ENCODE measurements at regions not wholly inside any gene's neighbourhood (a gene's known extent, or its start where the extent isn't known, plus 50 kb on each side); places are given as distances from the start of the nearest gene placed in this dataset.

DNA sequence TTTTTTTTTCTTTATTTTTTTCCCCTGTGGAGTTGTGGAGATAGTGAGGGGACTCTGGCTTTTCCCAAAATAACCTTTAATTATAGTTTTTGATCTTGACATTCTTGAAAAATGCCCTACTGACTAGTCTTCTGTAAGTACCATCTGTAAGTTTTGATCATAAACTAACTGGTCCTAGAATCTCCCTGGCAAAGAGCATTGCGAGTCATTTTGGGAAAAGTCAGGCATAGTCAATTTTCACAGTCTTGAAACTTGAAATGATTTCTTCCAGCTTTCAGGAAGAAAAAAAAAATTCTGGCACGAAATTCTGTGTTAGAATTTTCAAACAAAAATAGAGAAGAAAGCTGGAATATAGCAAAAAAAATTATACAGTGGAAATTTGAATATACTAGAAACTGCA lies 181.2 kb upstream of the SNX7 start:
- DNase-seq (ENCODE audit: low read depth), result no peak

DNA sequence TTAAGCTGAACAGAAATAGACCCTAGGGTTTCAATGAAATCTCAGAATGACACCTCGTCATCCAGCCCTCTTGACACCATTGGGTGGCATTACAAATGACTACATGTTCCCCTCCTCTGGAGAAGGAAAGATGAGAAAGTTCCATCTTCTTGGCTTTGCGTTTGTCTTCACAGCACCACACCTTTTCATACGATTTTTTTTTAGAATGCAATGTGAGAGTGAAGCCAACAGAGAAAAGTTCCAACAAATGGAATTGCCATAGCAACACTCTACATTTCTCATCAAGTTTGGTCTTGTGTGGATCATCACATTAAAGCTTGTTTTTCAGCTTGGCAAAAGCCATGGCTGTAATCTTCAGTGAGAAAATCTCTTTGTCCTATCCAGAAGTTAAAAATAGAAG lies 183.4 kb upstream of the SNX7 start:
- no peak for DNase-seq (ENCODE audit: low read depth)

DNA sequence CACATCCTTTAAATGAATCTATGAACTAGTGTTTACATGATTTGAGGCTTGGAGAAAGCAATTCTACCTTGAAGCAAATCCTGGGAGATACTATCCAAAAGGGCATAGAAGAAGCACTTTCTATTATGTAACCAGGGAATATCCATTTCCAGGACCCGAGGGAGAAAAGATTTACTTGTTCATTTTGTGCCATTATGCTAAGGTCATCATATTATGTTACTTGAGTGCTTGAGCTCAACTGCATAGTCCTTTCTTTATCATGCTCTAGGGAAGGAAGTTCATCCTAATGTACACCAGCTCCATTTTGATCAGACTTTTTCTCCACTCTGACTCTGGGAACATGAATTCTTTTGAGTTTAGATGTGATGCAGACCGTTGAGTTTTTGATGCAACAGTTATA lies 188.6 kb upstream of the SNX7 start:
- DNase-seq (ENCODE audit: low read depth), result no peak

DNA sequence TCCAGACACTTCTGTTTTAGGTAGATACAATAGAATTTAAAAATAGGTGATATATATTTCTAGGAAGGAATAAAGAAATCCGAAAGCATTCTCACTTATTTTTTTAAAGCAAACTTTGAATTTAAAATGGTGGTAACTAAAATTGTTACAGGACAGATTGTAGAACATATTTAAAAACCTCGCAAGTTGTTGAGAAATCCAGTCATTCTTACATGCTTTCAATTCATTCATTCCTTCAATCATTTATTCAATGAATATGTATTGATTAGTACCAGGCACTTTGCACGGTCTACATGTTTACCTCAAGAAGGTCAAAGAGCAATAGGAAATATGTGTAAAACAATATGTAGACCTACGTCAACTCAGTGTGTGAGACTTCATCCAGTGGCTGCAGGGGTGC lies 189.9 kb upstream of the SNX7 start:
- DNase-seq (ENCODE audit: low read depth), result no peak

DNA sequence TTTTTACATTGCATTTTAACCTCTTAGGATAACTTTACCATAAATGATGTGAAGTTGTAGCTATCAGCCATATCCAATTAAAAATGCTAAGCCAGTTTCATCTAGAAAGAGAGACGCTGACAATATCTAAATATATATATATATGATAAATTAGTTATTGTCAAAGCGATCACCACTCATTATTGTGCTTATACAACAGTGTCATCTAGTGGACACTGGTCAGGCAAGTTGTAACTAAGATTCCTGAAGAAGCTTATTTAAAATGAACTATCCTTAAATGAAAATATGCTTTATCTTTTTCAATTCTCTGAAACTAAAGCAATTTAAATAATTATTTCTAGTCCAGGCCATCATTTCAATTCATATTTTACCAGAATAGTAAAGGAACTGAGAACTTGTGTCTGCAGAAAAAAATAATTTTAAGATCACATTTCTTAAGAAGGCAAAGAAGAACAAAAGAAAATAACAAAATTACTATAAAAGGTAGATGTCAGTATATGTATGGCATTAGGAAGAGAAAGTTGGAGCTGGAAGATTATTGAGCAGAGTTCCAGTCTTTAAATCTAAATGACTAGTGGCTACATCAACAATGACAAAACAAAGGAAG lies 193.3 kb upstream of the SNX7 start:
- no peak for DNase-seq (ENCODE audit: low read depth)

DNA sequence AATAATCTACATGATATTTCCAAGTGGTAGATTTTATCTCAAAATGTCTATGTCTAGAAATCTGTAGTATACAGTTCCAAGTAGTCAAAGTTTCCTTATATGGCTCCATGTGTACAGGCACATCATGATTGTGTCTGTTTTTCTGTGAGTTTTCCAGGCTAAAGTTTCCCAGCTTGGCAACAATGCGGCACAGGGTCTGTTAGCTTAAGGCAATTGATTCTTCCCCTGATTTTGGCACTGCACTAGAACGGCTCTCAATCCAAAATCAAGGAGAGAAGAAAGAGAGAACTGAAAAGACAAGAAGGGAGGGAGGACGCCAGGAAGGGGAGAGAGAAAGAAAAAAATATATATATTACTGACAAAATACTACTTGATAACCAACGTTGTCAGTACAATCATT lies 193.9 kb upstream of the SNX7 start:
- DNase-seq (ENCODE audit: low read depth), result no peak

DNA sequence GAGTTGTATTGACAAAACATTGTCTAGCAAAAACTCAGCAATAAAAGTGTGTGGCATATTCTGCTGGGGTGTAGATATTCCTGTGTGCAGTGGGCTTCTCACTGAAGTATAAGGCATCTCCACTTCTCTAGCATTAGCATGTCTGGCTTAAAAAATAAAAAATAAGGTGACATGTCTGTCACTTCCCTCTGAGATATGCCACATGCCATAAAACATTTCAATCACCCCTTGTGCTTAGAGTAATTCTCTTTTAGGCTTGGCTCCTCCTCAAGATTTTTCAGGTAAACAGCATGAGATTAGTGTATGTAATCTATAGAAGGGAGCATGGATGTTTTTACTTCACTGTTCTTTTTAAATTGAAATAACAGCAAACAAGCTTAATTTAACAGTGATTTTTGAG lies 194.4 kb upstream of the SNX7 start:
- no peak for DNase-seq (ENCODE audit: low read depth)

DNA sequence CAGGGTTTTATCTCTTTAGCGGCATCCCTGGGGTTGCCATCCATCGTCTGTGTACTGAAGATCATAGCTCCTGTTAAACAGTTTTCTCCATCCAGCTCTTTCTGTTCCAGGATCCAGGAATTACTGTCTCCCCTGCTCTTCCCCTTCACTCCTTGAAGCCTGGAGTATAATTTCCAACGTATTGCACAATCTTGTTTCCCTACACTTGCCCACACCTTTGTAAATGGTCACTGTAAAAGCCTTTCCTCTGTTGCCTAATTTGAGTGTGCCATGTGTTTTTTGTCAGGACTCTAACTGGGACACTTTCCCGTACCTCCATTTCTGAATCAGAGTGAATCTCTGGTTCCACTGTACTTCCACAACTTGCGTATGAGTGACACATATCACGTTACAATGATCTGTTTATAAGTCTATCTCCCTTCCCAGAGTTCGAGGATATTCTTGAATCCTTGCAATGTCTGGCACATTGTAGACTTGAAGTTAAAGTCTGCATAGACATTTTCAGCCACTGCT lies 199.6 kb upstream of the SNX7 start:
- DNase-seq (ENCODE audit: low read depth), result no peak

DNA sequence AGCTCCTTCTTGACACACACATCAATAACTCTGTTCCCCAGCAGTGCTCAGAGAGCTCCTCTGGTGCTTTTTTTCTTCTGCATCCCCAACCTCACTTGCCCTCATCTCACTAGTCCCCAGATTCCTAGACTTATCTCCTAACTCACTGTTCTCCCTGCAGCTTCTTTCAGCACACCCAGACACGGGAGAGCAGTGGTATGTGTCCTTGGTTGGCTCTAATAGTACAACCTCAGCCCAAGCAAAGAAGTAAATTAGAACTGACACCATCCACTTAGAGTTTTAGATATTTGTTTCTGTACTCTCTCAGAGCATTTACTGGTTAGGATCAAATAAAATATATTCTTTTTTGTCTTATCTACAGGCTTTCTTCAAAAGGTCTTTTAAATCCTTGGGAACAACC lies 201.4 kb upstream of the SNX7 start:
- no peak for DNase-seq (ENCODE audit: low read depth)

DNA sequence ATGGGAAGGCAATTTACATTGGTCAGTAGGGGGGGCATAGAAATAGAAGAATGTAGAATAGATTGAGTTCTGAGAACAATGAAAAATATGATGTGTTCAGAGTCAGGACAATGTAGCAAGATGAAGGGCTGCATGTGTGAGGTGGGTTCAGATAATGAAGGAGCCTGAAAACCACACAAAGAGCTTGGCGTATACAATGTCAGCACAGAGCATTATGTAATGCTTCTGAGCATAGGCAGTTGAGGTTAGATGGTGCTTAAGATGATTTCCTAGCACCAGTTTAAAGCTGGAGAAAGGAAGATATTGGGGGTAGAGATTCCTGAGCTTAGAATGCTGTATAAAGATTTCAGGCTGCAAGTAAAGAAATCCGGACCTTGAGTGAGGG lies 202.0 kb upstream of the SNX7 start:
- DNase-seq (ENCODE audit: low read depth), result no peak

DNA sequence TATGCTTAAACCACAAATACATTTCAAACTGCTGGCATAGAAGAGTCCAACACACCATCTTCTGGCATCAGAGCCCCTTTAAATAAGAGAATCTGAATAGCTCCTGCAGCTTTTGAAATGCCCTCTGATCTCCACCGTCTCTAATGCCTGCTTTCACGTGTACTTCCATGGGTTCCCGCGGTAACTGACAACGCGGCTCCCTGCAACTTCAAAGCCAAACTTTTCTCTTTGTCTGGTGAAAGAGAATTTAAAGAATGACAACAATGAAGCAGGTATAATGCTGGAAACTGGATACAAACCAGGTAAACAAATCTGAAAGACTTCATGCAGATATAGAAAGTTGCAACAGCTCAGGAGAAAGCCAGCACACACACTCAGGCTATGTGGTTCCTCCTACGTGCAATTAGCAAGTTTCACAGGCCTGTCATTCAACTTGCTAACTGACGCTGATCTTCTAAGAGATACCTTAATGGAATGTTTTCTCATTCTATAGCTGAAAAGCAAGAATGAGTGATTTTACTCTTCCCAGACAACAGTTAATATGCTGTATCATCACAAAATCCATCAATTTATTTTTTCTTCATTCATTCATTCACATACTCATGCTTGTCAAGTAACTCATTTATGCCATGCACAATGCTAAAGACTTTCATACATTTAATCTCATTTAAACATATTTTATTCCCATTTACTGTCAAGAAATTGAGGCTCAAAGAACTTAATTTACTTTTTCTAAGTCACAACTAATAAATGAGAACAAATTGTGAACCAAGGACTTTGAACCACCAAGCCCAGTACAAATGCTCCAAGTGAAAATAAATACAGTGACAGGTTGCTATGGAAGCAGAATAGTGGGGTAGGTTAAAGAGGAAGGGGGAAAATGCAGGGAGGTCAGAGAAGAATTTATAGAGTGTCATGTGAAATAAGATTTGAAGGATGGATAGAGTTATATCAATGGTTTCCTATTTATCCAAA lies 202.7 kb upstream of the SNX7 start:
- DNase-seq (ENCODE audit: low read depth), result no peak

DNA sequence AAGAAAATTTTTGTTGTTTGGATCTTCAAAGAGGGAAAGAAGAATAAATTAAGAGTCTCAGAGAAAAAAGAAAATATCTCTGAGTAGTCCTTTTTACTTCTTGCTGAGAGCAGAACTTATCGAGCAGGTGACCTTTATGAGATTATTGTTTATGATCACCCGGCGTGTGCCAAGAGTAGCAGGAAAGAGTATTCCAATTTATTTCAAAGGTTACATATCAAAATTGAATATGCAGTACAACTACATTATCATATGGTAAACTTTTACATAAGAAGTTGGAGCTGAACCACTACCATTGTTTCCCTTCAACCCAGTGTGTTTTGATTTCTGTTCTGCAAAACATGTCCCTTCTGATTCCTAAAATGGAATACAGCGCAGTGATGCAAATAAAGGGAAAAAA lies 204.3 kb upstream of the SNX7 start:
- DNase-seq (ENCODE audit: low read depth), result no peak

DNA sequence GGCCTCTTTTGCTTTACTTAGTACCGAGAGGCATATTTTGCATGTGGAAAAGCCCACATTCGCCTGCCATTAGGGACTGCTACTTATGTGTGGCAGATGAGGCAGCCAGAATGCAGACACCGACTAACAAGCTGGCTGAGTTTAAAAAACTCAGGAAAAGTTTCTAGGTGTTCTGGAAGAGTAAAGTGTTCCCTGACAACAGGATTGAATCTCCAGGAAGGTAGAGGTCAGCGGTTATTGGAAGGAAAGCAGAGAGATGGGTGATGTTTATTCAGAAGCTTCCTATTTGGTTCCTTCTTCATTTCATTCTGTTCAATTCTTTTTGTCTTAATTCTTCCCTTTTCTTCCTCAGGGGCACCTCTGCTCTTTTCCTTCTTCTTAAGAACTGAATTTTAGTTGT lies 206.9 kb upstream of the SNX7 start:
- DNase-seq (ENCODE audit: low read depth), result no peak

DNA sequence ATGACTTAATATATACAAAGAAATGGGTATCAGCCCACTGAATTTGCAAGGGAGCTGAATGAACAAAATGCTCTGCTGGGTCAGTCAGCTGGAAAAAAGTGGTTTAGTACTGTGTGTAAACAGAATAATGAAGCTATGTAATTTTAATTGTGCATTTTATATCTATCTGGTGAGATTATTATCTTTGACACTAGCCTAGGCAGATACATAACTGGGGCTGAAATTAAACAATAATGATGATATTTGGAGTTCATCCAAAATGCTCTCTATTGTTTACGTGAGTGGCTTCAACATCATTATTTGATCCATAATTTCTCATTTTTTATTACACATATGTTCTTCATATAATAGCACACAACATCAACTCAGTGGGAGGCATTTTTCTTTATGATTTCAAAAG lies 208.5 kb upstream of the SNX7 start:
- no peak for DNase-seq (ENCODE audit: low read depth)

DNA sequence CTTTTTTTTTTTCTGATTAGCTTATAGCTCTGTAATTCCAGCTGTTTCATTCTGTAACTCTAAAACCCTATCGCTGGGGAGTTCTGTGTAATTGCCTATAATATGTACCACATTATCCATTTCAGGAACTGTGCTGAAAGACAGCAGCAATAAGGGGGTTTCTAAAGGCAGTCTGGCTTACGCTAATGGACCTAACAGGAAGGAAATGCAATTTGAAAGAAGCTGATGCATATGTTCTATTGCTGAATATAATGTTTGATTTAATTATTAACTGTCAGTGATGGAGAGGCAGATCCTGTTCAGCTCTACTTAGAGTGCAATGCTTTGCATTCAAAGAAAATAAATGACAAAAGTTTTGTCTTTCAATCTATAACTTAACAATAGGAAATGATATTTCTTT lies 209.4 kb upstream of the SNX7 start:
- DNase-seq (ENCODE audit: low read depth), result no peak

DNA sequence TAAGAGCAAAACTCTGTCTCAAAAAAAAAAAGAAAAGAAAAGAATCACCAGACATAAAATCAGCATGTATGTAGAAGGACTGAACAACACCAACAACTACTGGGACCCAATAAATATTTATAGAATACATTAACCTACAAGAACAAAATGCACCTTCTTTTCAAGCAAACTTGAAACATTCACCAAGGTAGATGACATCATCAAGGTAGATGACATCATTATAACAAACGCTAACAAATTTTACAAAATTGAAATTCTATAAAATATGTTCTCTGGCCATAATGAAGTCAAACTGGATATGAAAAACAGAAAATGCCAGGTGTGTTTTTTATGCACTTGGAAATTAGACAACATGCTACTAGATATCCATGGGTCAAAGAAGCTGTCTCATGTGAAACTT lies 220.2 kb upstream of the SNX7 start:
- no peak for DNase-seq (ENCODE audit: low read depth)

DNA sequence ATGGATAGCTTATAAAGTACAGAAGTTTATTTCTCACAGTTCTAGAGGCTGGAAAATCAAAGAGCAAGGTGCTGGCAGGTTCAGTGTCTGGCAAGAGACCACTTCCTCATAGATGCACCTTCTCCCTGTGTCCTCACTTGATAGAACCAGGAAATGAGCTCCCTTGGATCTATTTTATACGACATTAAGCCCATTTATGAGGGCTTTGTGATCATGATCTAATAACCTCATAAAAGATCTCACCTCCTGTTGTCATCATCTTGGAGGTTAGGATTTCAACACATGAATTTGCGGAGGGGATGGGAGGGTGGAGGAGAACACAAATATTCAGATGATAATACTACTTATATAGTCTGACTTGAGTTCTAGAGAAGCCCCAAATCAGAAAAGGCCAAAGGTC lies 222.1 kb upstream of the SNX7 start:
- DNase-seq (ENCODE audit: low read depth), result no peak

DNA sequence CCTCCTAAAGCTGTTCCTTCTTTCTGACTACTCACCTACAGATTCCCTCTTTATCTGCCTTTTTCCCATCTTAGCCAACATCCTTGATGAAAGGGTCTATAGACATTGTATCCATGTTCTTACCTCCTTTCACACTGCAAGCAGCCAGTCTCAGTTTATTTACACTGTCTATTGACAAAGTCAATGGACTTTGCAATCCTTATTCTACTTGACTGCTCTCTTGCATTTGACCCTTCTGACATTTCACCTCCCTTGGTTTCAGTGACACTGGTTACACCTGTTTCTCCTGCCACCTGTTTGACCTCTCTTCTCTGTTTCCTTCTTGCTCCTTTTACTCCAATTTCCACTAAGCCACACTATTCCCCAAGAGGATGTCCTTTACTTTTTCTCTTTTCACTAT lies 224.0 kb upstream of the SNX7 start:
- DNase-seq (ENCODE audit: low read depth), result no peak

DNA sequence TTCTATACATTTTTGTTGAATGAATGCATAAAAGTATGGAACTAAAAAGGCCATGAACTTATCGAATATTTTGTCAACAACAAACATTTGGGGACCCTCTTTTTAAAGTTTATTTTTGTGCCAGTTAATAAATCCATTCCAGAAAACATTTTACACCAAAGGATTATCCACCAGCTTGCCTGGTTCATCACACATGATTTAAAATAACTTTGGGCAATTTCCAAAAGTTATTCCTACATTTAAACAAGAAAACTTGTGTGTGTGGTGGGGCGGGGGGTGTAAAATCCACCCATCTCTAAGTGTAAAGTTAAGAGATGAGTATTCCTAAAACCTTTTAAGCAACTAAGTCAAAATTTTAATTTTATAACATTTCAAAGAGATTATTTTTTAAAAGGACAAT lies 224.5 kb upstream of the SNX7 start:
- no peak for DNase-seq (ENCODE audit: low read depth)

DNA sequence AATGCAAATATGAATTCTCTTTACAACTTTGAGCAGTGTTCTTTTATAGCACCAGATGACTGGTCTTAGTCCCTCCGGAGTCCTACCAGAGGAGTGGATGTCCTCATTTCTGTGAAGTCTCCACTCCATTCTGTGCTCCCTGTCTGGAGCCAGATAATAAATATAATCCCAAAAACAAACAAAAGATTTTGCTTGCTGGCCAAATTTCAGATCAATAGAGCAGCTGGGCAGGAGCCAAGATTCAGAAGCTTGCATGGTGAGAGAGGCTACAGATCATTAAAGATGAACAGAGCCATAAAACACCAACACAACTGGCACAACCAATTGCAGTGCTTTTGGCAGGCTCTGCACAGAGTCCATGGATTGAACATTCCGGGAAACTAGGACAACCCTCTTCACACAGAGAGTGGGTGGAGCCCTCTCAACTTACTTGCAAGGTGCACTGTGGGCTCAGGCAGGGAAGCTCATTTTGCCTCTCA lies 231.5 kb upstream of the SNX7 start:
- no peak for DNase-seq (ENCODE audit: low read depth)

DNA sequence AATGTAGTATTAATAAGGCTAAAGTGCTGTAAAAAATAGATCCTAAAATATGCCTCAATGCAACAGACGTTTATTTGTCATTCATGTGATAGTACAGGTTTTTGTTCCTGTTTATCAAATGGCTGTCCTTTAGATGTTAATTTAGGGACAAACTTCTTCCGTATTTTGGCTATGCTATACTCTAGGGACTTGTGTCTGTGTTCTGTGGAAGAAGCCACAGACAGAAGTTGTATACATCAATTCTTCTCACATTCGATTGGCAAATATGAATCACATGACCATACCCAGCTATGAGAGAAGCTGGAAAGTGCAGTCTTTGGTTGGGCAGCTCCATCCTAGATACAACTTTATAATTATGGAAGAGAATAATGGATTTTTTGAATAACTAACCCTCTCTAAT lies 232.7 kb upstream of the SNX7 start:
- no peak for DNase-seq (ENCODE audit: low read depth)

DNA sequence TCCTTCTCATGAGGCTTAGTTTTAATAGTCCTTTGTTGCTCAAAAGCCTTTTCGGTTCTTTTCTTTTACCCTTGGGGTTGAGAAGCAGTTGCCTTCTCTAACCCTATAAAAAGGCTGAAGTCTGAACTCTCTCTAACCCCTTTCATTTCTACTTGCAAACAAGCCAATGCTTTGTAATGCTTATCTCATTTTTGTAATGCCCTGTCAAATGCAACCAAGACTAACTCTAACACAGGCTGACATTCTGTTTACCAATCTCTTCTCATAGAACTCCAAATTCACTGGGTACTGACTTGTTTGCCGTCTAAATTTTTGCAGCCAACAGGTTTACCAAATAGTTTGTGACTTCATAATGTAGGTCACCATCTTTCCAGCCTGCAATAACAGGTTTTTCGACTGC lies 233.9 kb upstream of the SNX7 start:
- DNase-seq (ENCODE audit: low read depth), result no peak

DNA sequence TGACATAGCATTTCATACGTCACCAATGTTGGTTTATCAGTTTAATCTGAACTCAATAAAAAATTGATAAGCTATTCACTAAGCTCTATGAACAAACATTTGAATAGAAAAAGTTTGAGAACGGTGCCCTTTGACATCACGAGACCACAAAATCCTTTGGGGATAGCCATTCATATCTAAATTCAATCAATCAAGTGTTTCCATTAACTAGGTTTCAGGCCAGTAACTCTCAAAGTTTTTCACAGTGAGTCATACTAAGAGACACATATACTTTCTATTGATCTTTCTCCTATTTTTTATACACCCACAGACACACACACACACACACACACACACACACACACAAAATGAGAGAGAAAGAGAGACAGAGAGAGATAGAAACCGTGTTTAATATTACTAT lies 235.4 kb upstream of the SNX7 start:
- DNase-seq (ENCODE audit: low read depth), result no peak

DNA sequence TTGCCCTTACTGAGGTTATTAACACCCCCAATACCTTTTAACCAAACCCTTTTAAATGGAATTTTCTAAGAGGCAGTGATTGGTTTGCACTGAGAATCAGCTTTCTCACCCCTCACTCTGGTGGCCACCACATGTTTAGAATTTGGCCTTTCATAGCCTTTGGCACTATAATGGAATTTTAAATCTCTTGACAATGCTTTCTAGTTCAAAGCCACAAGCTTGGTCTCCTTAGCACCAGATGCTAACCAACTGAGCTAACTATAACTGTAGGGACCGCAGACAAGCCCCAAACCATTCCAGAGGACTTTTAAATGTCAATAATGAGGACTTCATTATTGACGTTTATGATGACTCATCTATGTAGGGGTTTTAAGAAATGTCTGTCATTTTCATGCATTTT lies 238.7 kb upstream of the SNX7 start:
- DNase-seq (ENCODE audit: low read depth), result no peak
